AG04450 (cell line): ENCODE measurements at regions not wholly inside any gene's neighbourhood (a gene's known extent, or its start where the extent isn't known, plus 50 kb on each side); places are given as distances from the start of the nearest gene placed in this dataset.

Source experiments
- CTCF ChIA-PET: fragments of 300-600, 350-600 bp; formaldehyde crosslinking; extraction: SDS; loops from one replicate; lab custom pipeline; 2022; ENCODE audit warnings: antibody characterized with exemption, inconsistent platforms; lab: Charles Lee
- POLR2A ChIA-PET: fragments of 350-600 bp; formaldehyde crosslinking; extraction: SDS; loops from one replicate; lab custom pipeline; 2021; ENCODE audit warnings: antibody characterized with exemption, inconsistent platforms; lab: Yijun Ruan, JAX
- DNase-seq: peaks from one replicate; pipeline ENCODE4 v3.0.0-alpha.2; 2011; ENCODE audit warnings: low read depth, low spot score
- H3K27ac ChIP-seq: one replicate; pipeline ENCODE4 v1.5.1; 2012; ENCODE audit warnings: low read depth, low read length, control low read depth
- H3K27me3 ChIP-seq: one replicate; pipeline ENCODE4 v1.6.0; 2012; ENCODE audit warnings: low read length; ENCODE audit not compliant: control insufficient read depth, insufficient read depth
- H3K4me3 ChIP-seq: 2 replicates; pipeline ENCODE4 v1.5.1; 2011; ENCODE audit warnings: mild to moderate bottlenecking, low read depth, low read length, control low read depth
- H3K9me3 ChIP-seq: 2 replicates; pipeline ENCODE4 v1.5.1; 2012; ENCODE audit warnings: low read length; ENCODE audit not compliant: control insufficient read depth, insufficient read depth
- TF ChIP-seq, protein P1 (sequence below): IDR thresholded peaks from 2 replicates; pipeline ENCODE4 v1.5.1; 2011; ENCODE audit warnings: low read depth, low read length, control low read depth, inconsistent platforms

DNA sequence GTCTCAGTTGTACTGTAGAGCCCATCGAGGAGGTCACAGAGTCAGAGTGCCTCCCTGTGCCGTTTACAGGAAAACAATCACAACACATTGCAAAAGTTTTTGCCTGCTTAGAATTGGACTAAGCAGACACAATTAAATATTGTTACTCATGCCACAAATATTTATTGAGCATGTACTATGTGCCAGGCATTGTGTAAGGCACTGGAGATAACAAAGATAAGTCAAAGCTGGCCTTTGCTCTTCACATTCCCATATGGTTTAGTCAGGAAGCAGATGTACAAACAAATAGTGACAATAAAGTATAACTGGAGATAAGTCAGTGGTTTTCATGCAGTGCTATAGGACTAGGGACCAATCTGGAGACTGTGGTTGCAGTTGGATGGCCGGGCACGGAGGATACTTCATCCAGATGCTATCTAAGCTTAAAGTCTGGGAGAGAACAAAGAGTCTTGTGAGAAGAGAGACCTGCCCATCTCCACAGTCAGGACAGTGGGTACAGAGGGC, 550.7 kb downstream of the INSC start:
- no peak for DNase-seq
- TF ChIP-seq, protein P1, sequence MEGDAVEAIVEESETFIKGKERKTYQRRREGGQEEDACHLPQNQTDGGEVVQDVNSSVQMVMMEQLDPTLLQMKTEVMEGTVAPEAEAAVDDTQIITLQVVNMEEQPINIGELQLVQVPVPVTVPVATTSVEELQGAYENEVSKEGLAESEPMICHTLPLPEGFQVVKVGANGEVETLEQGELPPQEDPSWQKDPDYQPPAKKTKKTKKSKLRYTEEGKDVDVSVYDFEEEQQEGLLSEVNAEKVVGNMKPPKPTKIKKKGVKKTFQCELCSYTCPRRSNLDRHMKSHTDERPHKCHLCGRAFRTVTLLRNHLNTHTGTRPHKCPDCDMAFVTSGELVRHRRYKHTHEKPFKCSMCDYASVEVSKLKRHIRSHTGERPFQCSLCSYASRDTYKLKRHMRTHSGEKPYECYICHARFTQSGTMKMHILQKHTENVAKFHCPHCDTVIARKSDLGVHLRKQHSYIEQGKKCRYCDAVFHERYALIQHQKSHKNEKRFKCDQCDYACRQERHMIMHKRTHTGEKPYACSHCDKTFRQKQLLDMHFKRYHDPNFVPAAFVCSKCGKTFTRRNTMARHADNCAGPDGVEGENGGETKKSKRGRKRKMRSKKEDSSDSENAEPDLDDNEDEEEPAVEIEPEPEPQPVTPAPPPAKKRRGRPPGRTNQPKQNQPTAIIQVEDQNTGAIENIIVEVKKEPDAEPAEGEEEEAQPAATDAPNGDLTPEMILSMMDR: no peak
- Histone ChIP-seq H3K9me3 (no peaks in the 10 kb centered on the region), H3K27ac (no peak overlapping the region), H3K27me3 (peaks cover 2% of the 10 kb centered on the region), H3K4me3 (no peak overlapping the region)
- CTCF ChIA-PET: interaction anchor here (0.7 kb wide), 1 partner anchor 62 kb away, joined by 5 read pairs; no protein-coding TSS in a partner anchor
- POLR2A ChIA-PET: no interaction called here

DNA sequence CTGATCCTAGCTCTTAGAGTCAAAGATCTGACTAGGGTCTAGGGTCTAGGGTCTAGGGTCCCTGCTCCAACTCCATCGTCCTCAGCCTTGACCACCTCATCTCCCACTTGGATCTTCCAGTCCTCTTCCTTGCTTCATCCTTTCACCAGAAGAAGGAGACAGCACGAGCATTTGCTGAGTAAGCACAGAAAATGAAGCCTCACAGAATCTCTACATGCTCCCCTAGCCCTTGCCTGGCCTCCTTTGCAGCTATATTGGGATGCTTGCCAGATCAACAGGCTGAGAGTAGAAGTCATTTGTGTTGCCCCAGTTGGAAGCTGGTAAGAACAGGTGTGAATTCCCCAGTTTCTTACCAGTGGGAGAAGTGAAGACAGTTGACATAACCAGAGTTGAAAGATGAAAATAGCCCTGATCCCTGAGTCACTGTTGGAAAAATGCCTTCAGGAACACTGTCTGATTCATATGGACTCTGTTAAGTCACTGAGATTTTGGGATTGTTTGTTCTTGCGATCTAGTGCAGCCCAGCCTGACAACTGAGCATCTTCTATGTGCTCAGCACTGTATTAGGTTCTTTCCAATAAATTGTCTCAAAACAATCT, 552.5 kb downstream of the INSC start:
- no peak overlapping the region for H3K27ac ChIP-seq
- H3K27me3 ChIP-seq: no peaks in the 10 kb centered on the region
- DNase-seq: no peak
- H3K9me3 ChIP-seq: no peaks in the 10 kb centered on the region
- TF ChIP-seq, protein P1: no peak
- ChIA-PET POLR2A (no interaction called here), CTCF (interaction anchor here (1.2 kb wide), 1 partner anchor 946 kb away, joined by 3 read pairs; no protein-coding TSS in a partner anchor)
- H3K4me3 ChIP-seq: no peak overlapping the region

DNA sequence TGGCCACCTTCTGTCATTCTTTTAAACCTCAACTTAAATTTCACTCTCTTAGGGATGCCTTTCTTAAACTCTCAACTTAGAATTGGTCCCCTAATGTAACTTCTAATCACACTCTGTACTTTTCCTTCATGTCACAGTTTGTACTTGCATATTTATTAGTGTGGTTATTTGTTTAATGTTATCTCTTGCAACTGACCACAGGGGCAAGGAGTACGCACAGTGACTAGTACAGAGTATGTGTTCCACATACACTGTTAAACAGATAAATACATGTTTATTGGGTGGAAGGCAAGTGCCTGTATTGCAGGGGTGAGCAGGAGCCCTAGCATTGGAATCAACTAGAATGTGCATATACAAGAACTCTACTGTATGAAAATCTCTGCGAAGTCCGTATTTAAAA, 554.0 kb downstream of the INSC start:
- no peaks in the 10 kb centered on the region for H3K9me3 ChIP-seq
- H3K4me3 ChIP-seq: no peak overlapping the region
- H3K27ac ChIP-seq: no peak overlapping the region
- no peaks in the 10 kb centered on the region for H3K27me3 ChIP-seq
- ChIA-PET CTCF (no interaction called here), POLR2A (no interaction called here)
- TF ChIP-seq, protein P1: no peak
- no peak for DNase-seq

DNA sequence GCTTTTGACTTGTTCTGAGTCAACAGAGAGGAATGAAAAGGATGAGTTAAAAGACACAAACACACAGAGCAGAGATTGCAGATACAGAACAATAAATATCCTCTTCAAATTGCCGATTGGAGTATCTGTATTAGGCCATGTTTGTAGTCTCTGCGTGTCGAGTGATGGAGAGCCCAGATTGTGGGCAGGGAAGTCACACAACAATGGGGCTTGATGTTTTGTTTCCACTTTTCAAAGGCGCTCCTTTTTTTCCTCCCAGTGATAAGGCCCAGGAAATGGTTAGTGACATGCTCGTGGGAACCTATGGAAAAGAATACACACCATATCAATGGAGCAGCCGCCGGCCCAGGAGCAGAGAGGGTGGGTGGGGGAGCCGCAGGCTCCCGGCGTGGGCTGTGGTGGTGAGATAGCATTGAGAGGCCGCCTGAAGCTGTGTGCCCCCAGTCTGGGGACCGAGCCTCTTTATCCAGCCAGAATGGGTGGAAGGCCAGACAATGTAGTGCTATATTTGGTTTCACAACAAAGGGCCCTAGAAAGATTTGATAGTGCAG, 555.9 kb downstream of the INSC start:
- Histone ChIP-seq H3K4me3 (no peak overlapping the region), H3K27ac (no peak overlapping the region), H3K9me3 (no peaks in the 10 kb centered on the region), H3K27me3 (no peaks in the 10 kb centered on the region)
- ChIA-PET CTCF (no interaction called here), POLR2A (no interaction called here)
- no peak for DNase-seq
- TF ChIP-seq, protein P1: no peak

DNA sequence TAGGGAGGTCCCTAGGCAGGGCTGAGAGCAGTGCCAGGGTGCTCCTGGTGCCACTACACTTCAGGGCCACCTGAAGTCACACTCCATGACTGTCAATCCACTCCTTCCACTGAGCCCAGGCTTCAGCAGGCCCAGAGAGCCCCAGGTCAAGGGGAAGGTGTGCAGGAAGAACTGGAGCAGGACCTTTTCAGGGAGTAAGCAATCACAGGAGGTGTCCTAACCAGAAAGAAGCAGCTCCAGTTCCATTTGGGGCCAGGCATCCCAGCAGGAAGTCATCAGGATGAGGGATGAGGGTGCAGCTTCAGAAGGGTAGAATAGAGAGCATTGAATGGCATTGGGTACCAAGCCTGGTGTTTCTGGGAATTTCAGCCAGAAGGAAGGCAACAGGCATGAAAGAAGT, 556.5 kb downstream of the INSC start:
- Histone ChIP-seq H3K9me3 (no peaks in the 10 kb centered on the region), H3K27me3 (no peaks in the 10 kb centered on the region), H3K4me3 (no peak overlapping the region), H3K27ac (no peak overlapping the region)
- TF ChIP-seq, protein P1: no peak
- DNase-seq: no peak
- ChIA-PET CTCF (no interaction called here), POLR2A (no interaction called here)
